GM13976 (cell line): ENCODE measurements at regions not wholly inside any gene's neighbourhood (a gene's known extent, or its start where the extent isn't known, plus 50 kb on each side); places are given as distances from the start of the nearest gene placed in this dataset.

ENCODE experiments used
- DNase-seq: peaks from one replicate; pipeline ENCODE4 v3.0.0; 2012; ENCODE audit warnings: low spot score
- CTCF ChIP-seq: IDR thresholded peaks from 2 replicates; pipeline ENCODE4 v1.5.1; 2012; ENCODE audit warnings: borderline replicate concordance, mild to moderate bottlenecking; ENCODE audit not compliant: insufficient read depth; ENCODE audit errors: extremely low read depth, missing control alignments, control extremely low read depth
- in situ Hi-C: fragments of 300-500 bp; cut with MboI; formaldehyde crosslinking; loops from one replicate; pipeline ENCODE4 v1.12.0; 2022; ENCODE audit warnings: low sequenced_read_pairs, mixed read lengths, inconsistent platforms; ENCODE audit not compliant: unreplicated experiment

GRCh38 chr2:186309901-186310300 lies 176.2 kb upstream of the ZC3H15 start:
- no peak for TF ChIP-seq CTCF
- no peak for DNase-seq
- in situ Hi-C loops, result no loop called here

- in situ Hi-C loops, result no loop called here
- TF ChIP-seq CTCF, result no peak
- no peak for DNase-seq
Observed at GRCh38 chr2:186319105-186319504, 167.0 kb upstream of the ZC3H15 start.

GRCh38 chr2:186325827-186326535 lies 160.1 kb upstream of the ZC3H15 start:
- no peak for TF ChIP-seq CTCF
- DNase-seq, result no peak
- in situ Hi-C loops, result no loop called here

- TF ChIP-seq CTCF, result no peak
- DNase-seq, result no peak
- in situ Hi-C loops, result no loop called here
Observed at GRCh38 chr2:186327251-186327868, 158.7 kb upstream of the ZC3H15 start.

- TF ChIP-seq CTCF, result no peak
- in situ Hi-C loops, result no loop called here
- no peak for DNase-seq
Observed at GRCh38 chr2:186328838-186329237, 157.2 kb upstream of the ZC3H15 start.

GRCh38 chr2:186330050-186330449 lies 156.0 kb upstream of the ZC3H15 start:
- DNase-seq, result no peak
- in situ Hi-C loops, result no loop called here
- TF ChIP-seq CTCF, result no peak

- in situ Hi-C loops, result no loop called here
- TF ChIP-seq CTCF, result no peak
- no peak for DNase-seq
Observed at GRCh38 chr2:186339716-186340115, 146.3 kb upstream of the ZC3H15 start.
